T-cell (primary cell): ENCODE measurements at regions not wholly inside any gene's neighbourhood (a gene's known extent, or its start where the extent isn't known, plus 50 kb on each side); places are given as distances from the start of the nearest gene placed in this dataset.

ENCODE experiments used
- ATAC-seq, 4 experiments: fragments of 200-7000 bp in 3 of 4; fragments of 150-1000 bp in 1 of 4; cut with Tn5 transposase; replicated peaks in 1 of 4; 1 replicate in 3 of 4; 2 replicates in 1 of 4; pipeline ENCODE4 v1.10.0; 2021; ENCODE audit warnings: moderate library complexity in 3 of 4, mild to moderate bottlenecking in 2 of 4, moderate number of reproducible peaks in 1 of 4
- CTCF ChIA-PET, 2 donors: fragments of 300-600 bp; sonication (Branson Sonifier 250); formaldehyde crosslinking; loops; one replicate each; lab custom pipeline; 2022; ENCODE audit warnings: antibody characterized with exemption in 2 of 2; lab: Charles Lee
- POLR2A ChIA-PET, 2 donors: fragments of 300-600 bp; sonication (Branson Sonifier 250); formaldehyde crosslinking; loops; one replicate each; lab custom pipeline; 2022; ENCODE audit warnings: antibody characterized with exemption in 2 of 2; lab: Charles Lee
- DNase-seq, 35 experiments: peaks; one replicate each; pipeline versions ENCODE4 v3.0.0 to v3.0.0-alpha.2; 2013 to 2023
- H3K27ac ChIP-seq: one replicate; pipeline ENCODE4 v1.5.1; 2013; ENCODE audit warnings: low read length
- H3K27me3 ChIP-seq, 2 experiments: replicated peaks in 1 of 2; 1 replicate in 1 of 2; 2 replicates in 1 of 2; pipeline versions ENCODE4 v1.6.1 to v1.7.0; 2013; ENCODE audit warnings: low read length in 1 of 2, mixed read lengths in 1 of 2; ENCODE audit not compliant: control insufficient read depth in 2 of 2, insufficient read depth in 2 of 2; ENCODE audit errors: extremely low read depth in 1 of 2
- H3K36me3 ChIP-seq, 2 donors: 1 replicate in 1 of 2; 2 replicates in 1 of 2; pipeline versions ENCODE4 v1.6.1 to v1.7.0; 2013; ENCODE audit warnings: low read length in 1 of 2; ENCODE audit not compliant: control insufficient read depth in 2 of 2, insufficient read depth in 1 of 2; ENCODE audit errors: extremely low read depth in 1 of 2
- H3K4me1 ChIP-seq, 2 experiments: 1 replicate in 1 of 2; 2 replicates in 1 of 2; pipeline versions ENCODE4 v1.6.1 to v1.7.0; 2013; ENCODE audit warnings: low read length in 2 of 2, mixed read lengths in 1 of 2; ENCODE audit not compliant: insufficient read depth in 2 of 2, control insufficient read depth in 1 of 2; ENCODE audit errors: extremely low read depth in 1 of 2
- H3K4me3 ChIP-seq, 2 donors: 1 replicate in 1 of 2; 2 replicates in 1 of 2; pipeline versions ENCODE4 v1.5.1 to v1.7.0; 2013; ENCODE audit warnings: mild to moderate bottlenecking in 2 of 2, low read length in 1 of 2, moderate library complexity in 1 of 2; ENCODE audit not compliant: control insufficient read depth in 1 of 2; ENCODE audit errors: extremely low read depth in 1 of 2
- H3K9me3 ChIP-seq: 2 replicates; pipeline ENCODE4 v1.7.0; 2013
- H3K27ac Mint-ChIP-seq, 2 donors: one replicate each; pipeline ENCODE4 v1.8.0; 2020 to 2021; ENCODE audit warnings: mild to moderate bottlenecking in 2 of 2, mixed read lengths in 2 of 2
- H3K27me3 Mint-ChIP-seq, 2 donors: one replicate each; pipeline ENCODE4 v1.8.0; 2021 to 2022; ENCODE audit warnings: mixed read lengths in 2 of 2
- H3K36me3 Mint-ChIP-seq: one replicate; pipeline ENCODE4 v1.8.0; 2021; ENCODE audit warnings: mixed read lengths
- H3K4me1 Mint-ChIP-seq, 3 donors: one replicate each; pipeline ENCODE4 v1.8.0; 2020 to 2022; ENCODE audit warnings: mixed read lengths in 3 of 3, mild to moderate bottlenecking in 1 of 3
- H3K4me3 Mint-ChIP-seq, 3 donors: one replicate each; pipeline ENCODE4 v1.8.0; 2020 to 2022; ENCODE audit warnings: mild to moderate bottlenecking in 3 of 3, mixed read lengths in 3 of 3, moderate library complexity in 3 of 3
- H3K9me3 Mint-ChIP-seq, 3 donors: one replicate each; pipeline ENCODE4 v1.8.0; 2020 to 2022; ENCODE audit warnings: mixed read lengths in 3 of 3
- WGBS: methylation state at CpG from one replicate; pipeline ENCODE4 v1.1.5; 2013; ENCODE audit warnings: missing lambda C conversion rate; ENCODE audit not compliant: insufficient coverage; 5-methylcytosine and 5-hydroxymethylcytosine counted together

DNA sequence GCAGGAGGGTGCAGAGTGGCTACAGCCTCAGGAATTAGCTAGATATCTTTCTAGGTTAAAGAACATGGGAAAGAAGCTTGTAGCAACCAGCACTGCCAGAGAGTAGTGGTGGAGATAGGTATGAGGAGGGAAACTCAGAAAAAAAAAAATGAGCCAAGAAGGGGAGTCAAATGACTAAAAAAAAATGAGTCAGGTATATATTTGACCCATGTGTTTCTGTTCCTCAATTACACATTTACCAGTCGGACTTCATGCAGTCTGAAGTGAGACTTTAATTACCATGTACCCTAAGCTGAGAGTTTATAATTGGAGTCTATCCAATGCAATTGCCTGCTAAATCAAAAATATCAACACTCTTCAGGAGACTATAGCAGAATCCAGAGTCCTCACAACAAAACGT is 964.6 kb downstream of the HACE1 start:
- H3K36me3 Mint-ChIP-seq = no peaks in the 10 kb centered on the region

DNA sequence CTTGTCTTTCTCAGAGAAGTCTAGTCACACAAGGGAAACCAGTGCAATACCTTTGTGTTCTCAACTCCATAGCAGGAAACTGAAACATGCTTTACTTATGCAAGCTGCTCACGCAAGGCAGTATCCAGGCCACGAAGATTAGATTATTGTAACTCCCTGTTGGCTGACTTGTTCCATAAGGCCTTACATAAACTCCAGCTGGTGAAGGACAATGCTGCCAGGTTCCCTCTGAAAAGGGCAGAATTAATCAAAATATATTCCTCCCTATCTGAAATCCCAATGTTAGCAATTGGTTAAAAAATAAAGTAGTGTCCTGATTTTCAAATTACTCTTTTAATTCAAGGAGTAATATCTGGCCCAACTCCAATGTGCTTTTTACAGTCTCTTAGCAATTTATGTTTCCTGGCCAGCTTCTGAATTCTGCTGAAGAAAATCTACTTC is 966.6 kb downstream of the HACE1 start:
- no peaks in the 10 kb centered on the region for H3K36me3 Mint-ChIP-seq
- H3K27me3 Mint-ChIP-seq = no peaks in the 10 kb centered on the region
- Histone ChIP-seq H3K36me3 (no peaks in the 10 kb centered on the region), H3K4me3 (no peak overlapping the region), H3K4me1 (no peaks in the 10 kb centered on the region), H3K27me3 (no peaks in the 10 kb centered on the region), H3K9me3 (no peaks in the 10 kb centered on the region), H3K27ac (no peak overlapping the region)
- CTCF ChIA-PET = no interaction called here
- H3K4me3 Mint-ChIP-seq = no peak overlapping the region
- no peak overlapping the region for H3K27ac Mint-ChIP-seq
- no peaks in the 10 kb centered on the region for H3K4me1 Mint-ChIP-seq
- H3K9me3 Mint-ChIP-seq = peaks cover 14 to 15% (median 14%) of the 10 kb centered on the region in 3 donors
- ATAC-seq (no peak), DNase-seq (no peak)
- no CpG with 5 or more reads among the region's 2 CpGs for WGBS
- POLR2A ChIA-PET = no interaction called here

More for the DNA sequence above, 964.6 kb downstream of the HACE1 start:
- POLR2A ChIA-PET = no interaction called here
- H3K4me1 ChIP-seq = no peaks in the 10 kb centered on the region
- Mint-ChIP-seq H3K4me3 (no peak overlapping the region), H3K9me3 (peaks cover 12 to 16% (median 14%) of the 10 kb centered on the region in 3 donors), H3K27ac (no peak overlapping the region), H3K4me1 (no peaks in the 10 kb centered on the region), H3K27me3 (no peaks in the 10 kb centered on the region)
- H3K36me3 ChIP-seq = no peaks in the 10 kb centered on the region
- ATAC-seq (no peak), DNase-seq (no peak)
- H3K27me3 ChIP-seq = no peaks in the 10 kb centered on the region
- no peak overlapping the region for H3K4me3 ChIP-seq
- no peaks in the 10 kb centered on the region for H3K9me3 ChIP-seq
- no peak overlapping the region for H3K27ac ChIP-seq
- CTCF ChIA-PET = no interaction called here
- WGBS = no CpG with 5 or more reads among the region's 2 CpGs

DNA sequence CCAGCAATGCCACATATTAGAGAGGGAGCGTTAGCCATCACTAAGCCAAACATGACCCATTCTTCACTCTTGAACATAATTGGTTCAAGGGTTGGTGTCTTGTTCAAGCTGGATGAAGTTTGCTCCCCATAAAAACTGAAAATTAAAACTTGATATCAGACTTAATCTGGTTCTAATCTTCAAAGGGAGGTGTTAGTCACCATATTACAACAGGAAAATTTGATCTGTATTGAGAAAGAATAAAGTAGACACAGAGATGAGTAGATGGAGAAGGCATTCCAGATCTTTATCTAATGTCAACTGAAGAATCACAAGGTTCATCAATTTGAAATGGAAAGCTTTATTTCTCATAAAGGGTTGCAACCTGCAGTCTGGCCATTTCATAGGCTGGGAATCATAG is 972.8 kb downstream of the HACE1 start:
- Histone ChIP-seq H3K27ac (no peak overlapping the region), H3K36me3 (no peaks in the 10 kb centered on the region), H3K4me1 (no peaks in the 10 kb centered on the region), H3K9me3 (no peaks in the 10 kb centered on the region), H3K27me3 (no peaks in the 10 kb centered on the region), H3K4me3 (no peak overlapping the region)
- H3K9me3 Mint-ChIP-seq = peaks cover 7 to 9% (median 8%) of the 10 kb centered on the region in 3 donors
- ChIA-PET POLR2A (no interaction called here), CTCF (no interaction called here)
- no peaks in the 10 kb centered on the region for H3K4me1 Mint-ChIP-seq
- WGBS = no CpG with 5 or more reads among the region's 1 CpG
- no peak overlapping the region for H3K4me3 Mint-ChIP-seq
- H3K27ac Mint-ChIP-seq = no peak overlapping the region
- no peaks in the 10 kb centered on the region for H3K27me3 Mint-ChIP-seq
- DNase-seq = no peak
- ATAC-seq = no peak
- H3K36me3 Mint-ChIP-seq = no peaks in the 10 kb centered on the region

DNA sequence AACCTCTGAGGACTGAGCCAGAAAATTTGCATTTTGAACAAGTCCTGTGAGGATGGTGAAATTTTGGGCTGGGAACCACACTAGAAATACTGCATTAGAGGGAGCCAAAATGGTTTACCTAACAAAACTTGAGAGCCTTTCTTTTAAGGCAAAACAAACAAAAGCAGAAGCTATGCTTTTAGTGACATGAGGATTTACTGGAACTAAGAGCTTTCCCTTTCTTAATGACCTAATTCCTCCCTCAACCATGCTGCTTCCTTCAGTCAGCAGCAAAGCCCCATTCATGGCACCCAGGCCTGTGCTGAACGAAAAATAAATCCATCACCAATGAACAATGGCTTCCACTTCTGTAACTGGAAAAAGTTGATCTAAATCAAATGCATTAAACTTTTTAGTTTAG is 974.3 kb downstream of the HACE1 start:
- Mint-ChIP-seq H3K4me3 (no peak overlapping the region), H3K27me3 (no peaks in the 10 kb centered on the region), H3K9me3 (peaks cover 2 to 7% (median 6%) of the 10 kb centered on the region in 3 donors), H3K27ac (no peak overlapping the region), H3K36me3 (no peaks in the 10 kb centered on the region), H3K4me1 (no peaks in the 10 kb centered on the region)
- no peaks in the 10 kb centered on the region for H3K36me3 ChIP-seq
- no peaks in the 10 kb centered on the region for H3K4me1 ChIP-seq
- CTCF ChIA-PET = no interaction called here
- H3K4me3 ChIP-seq = no peak overlapping the region
- ATAC-seq (no peak), DNase-seq (no peak)
- no CpG with 5 or more reads among the region's 1 CpG for WGBS
- no peaks in the 10 kb centered on the region for H3K9me3 ChIP-seq
- POLR2A ChIA-PET = no interaction called here
- no peak overlapping the region for H3K27ac ChIP-seq
- H3K27me3 ChIP-seq = no peaks in the 10 kb centered on the region

DNA sequence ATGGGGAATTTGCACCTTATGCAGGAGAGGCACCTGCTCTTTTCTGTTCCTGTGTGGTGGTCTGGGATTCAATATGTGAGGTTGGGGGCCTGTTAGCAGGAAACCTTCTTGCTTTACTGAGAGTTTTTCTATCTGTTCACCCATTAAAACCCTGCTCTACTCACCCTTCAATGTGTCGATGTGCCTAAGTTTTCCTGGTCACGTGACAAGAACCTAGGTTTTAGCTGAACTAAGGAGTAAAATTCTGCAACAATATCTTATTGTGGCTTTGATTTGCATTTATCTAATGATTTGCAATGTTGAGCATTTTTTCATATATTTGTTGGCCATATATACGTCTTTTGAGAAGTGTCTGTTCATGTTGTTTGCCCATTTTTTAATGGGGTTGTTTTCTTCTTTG is 979.9 kb downstream of the HACE1 start:
- Mint-ChIP-seq H3K4me3 (no peak overlapping the region), H3K27ac (no peak overlapping the region), H3K27me3 (no peaks in the 10 kb centered on the region), H3K36me3 (no peaks in the 10 kb centered on the region), H3K4me1 (no peaks in the 10 kb centered on the region), H3K9me3 (peaks cover 4 to 21% (median 11%) of the 10 kb centered on the region in 3 donors)
- H3K27me3 ChIP-seq = no peaks in the 10 kb centered on the region
- no CpG with 5 or more reads among the region's 3 CpGs for WGBS
- H3K4me3 ChIP-seq = no peak overlapping the region
- POLR2A ChIA-PET = no interaction called here
- H3K36me3 ChIP-seq = no peaks in the 10 kb centered on the region
- no peaks in the 10 kb centered on the region for H3K4me1 ChIP-seq
- CTCF ChIA-PET = no interaction called here
- no peak overlapping the region for H3K27ac ChIP-seq
- no peak for DNase-seq
- H3K9me3 ChIP-seq = no peaks in the 10 kb centered on the region
- no peak for ATAC-seq

DNA sequence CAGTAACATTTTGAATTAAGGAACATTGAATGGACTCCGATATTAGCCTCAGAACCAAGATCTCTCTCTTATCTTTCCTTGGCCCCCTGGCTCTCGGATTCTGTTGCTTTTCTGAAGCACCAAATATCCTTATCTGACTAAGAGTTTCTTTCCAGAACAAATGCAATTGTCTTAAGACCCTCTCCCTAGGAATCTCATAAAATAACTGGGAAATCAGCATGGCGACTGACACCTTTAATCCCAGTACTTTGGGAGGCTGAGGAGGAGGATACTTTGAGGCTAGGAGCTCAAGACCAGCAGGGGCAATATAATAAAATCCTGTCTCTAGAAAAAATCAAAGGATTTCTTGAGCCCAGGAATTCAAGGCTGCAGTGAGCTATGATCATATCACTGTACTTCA is 984.5 kb downstream of the HACE1 start:
- H3K4me3 ChIP-seq = no peak overlapping the region
- no peak overlapping the region for H3K27ac ChIP-seq
- no peak overlapping the region for H3K27ac Mint-ChIP-seq
- ChIA-PET CTCF (interaction anchor here in 1 of 2 donors (0.6 kb wide), 1 partner anchor 419 kb away, joined by 4 read pairs; no protein-coding TSS in a partner anchor), POLR2A (no interaction called here)
- ATAC-seq = no peak
- no peaks in the 10 kb centered on the region for H3K36me3 Mint-ChIP-seq
- H3K4me1 ChIP-seq = no peaks in the 10 kb centered on the region
- no peaks in the 10 kb centered on the region for H3K9me3 ChIP-seq
- no peak overlapping the region for H3K4me3 Mint-ChIP-seq
- H3K36me3 ChIP-seq = no peaks in the 10 kb centered on the region
- H3K27me3 Mint-ChIP-seq = no peaks in the 10 kb centered on the region
- no peaks in the 10 kb centered on the region for H3K27me3 ChIP-seq
- H3K4me1 Mint-ChIP-seq = no peaks in the 10 kb centered on the region
- peaks cover 1 to 19% (median 8%) of the 10 kb centered on the region in 3 donors for H3K9me3 Mint-ChIP-seq
- 38% methylated on average over 1 of the region's 3 CpGs for WGBS
- no peak for DNase-seq

DNA sequence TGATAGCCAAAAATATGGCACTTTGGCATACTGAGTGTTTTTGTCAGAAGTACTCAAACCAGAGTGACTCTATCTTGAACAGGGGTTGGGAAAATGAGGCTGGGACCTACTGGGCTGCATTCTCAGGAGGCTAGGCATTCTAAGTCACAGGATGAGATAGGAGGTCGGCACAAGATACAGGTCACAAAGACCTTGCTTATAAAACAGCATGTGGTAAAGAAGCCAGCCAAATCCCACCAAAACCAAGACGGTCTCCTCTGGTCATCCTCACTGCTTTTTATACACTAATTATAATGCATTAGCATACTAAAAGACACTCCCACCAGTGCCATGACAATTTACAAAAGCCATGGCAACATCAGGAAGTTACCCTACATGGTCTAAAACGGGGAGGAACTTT is 985.1 kb downstream of the HACE1 start:
- ChIA-PET POLR2A (no interaction called here), CTCF (no interaction called here)
- no peaks in the 10 kb centered on the region for H3K27me3 Mint-ChIP-seq
- DNase-seq (no peak), ATAC-seq (no peak)
- no CpG with 5 or more reads among the region's 3 CpGs for WGBS
- peaks cover 0 to 19% (median 8%) of the 10 kb centered on the region in 3 donors for H3K9me3 Mint-ChIP-seq
- no peak overlapping the region for H3K27ac Mint-ChIP-seq
- H3K4me3 Mint-ChIP-seq = no peak overlapping the region
- no peak overlapping the region for H3K4me3 ChIP-seq
- no peaks in the 10 kb centered on the region for H3K36me3 ChIP-seq
- no peaks in the 10 kb centered on the region for H3K4me1 ChIP-seq
- H3K27ac ChIP-seq = no peak overlapping the region
- no peaks in the 10 kb centered on the region for H3K4me1 Mint-ChIP-seq
- no peaks in the 10 kb centered on the region for H3K36me3 Mint-ChIP-seq
- no peaks in the 10 kb centered on the region for H3K9me3 ChIP-seq
- no peaks in the 10 kb centered on the region for H3K27me3 ChIP-seq
